Stomach (tissue), 8 donors: ENCODE measurements at regions not wholly inside any gene's neighbourhood (a gene's known extent, or its start where the extent isn't known, plus 50 kb on each side); places are given as distances from the start of the nearest gene placed in this dataset.

Source experiments
- DNase-seq, 2 donors: peaks; one replicate each; pipeline versions ENCODE4 v3.0.0 to v3.0.0-alpha.2; 2013 to 2019
- H3K27ac ChIP-seq, 5 donors: fragments of 200-600 bp in 4 of 5; sonication (generic) in 4 of 5; one replicate each; pipeline ENCODE4 v1.5.1; 2013 to 2019; ENCODE audit warnings: mild to moderate bottlenecking in 1 of 5, moderate library complexity in 1 of 5
- H3K27me3 ChIP-seq, 3 donors: fragments of 200-600 bp; sonication (generic); one replicate each; pipeline ENCODE4 v1.5.1; 2017 to 2019; ENCODE audit warnings: mixed run types in 1 of 3
- H3K36me3 ChIP-seq, 4 donors: fragments of 200-600 bp; sonication (generic); 1 replicate in 3 of 4; 2 replicates in 1 of 4; pipeline ENCODE4 v1.5.1; 2016 to 2019
- H3K4me1 ChIP-seq, 4 donors: fragments of 200-600 bp; sonication (generic); one replicate each; pipeline ENCODE4 v1.5.1; 2016 to 2019
- H3K4me3 ChIP-seq, 4 donors: fragments of 200-600 bp; sonication (generic) in 3 of 4; one replicate each; pipeline ENCODE4 v1.5.1; 2016 to 2019; ENCODE audit warnings: mild to moderate bottlenecking in 1 of 4
- H3K9me3 ChIP-seq, 4 donors: fragments of 200-600 bp; sonication (generic); one replicate each; pipeline ENCODE4 v1.5.1; 2016 to 2019
- EP300 ChIP-seq: sonication (generic); formaldehyde crosslinking; IDR thresholded peaks from one replicate; pipeline ENCODE4 v1.6.1; 2017; ENCODE audit warnings: antibody characterized with exemption
- POLR2A ChIP-seq, 4 donors: fragments of 450-650 bp; IDR thresholded peaks; one replicate each; pipeline ENCODE4 v1.6.1; 2016; ENCODE audit warnings: antibody characterized with exemption in 4 of 4, control low read depth in 2 of 4, mild to moderate bottlenecking in 1 of 4, moderate library complexity in 1 of 4
- POLR2AphosphoS5 ChIP-seq, 3 donors: sonication (generic); formaldehyde crosslinking; IDR thresholded peaks; one replicate each; pipeline ENCODE4 v1.6.1; 2016; ENCODE audit warnings: antibody characterized with exemption in 3 of 3
- WGBS, 5 donors: extraction: QIAGEN DNeasy Blood & Tissue Kit in 3 of 5; methylation state at CpG; one replicate each; pipeline versions ENCODE4 v1.1.5 to v1.1.7; 2013 to 2018; 5-methylcytosine and 5-hydroxymethylcytosine counted together
- intact Hi-C: fragments of 100-400 bp; cut with DNase I; formaldehyde crosslinking; loops from one replicate; pipeline ENCODE4 v1.15.1; 2023; ENCODE audit warnings: low total_unique reads
- TF ChIP-seq, protein P1 (sequence below), 7 experiments: fragments of 450-650 bp in 4 of 7; fragments of 200-600 bp in 3 of 7; sonication (generic) in 3 of 7; IDR thresholded peaks; one replicate each; pipeline ENCODE4 v1.5.1; 2016 to 2019; ENCODE audit warnings: antibody characterized with exemption in 7 of 7, control low read depth in 2 of 7, mild to moderate bottlenecking in 1 of 7
- donor health status: healthy with polysubstance abuse.
- donor health status: Bipolar disorder and iron deficiency.
- donor health status: healthy.

DNA sequence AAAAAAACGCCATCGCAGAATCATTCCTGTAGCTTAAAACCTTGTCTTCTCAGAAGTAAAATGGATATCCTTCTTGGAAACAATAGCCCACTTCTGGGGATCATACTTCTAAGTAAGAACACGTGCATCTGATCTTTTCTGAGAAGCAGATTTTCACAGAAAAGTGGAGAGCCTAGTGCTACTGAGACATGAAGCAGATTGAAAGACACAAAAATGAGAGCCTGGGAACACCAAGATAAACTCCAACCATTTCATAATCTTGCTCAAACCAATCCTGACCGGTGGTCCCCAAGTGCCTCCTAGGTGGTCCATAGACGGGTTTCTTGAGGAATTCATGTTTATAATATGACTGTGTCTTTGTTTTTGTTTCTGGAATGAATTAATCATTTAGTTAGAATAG, 191.2 kb downstream of the IRS1 start:
- TF ChIP-seq EP300 (no peak), POLR2AphosphoS5 (IDR thresholded peaks at IDR 0.05) (no peak), POLR2A (IDR thresholded peaks at IDR 0.05) (no peak)
- TF ChIP-seq, protein P1, sequence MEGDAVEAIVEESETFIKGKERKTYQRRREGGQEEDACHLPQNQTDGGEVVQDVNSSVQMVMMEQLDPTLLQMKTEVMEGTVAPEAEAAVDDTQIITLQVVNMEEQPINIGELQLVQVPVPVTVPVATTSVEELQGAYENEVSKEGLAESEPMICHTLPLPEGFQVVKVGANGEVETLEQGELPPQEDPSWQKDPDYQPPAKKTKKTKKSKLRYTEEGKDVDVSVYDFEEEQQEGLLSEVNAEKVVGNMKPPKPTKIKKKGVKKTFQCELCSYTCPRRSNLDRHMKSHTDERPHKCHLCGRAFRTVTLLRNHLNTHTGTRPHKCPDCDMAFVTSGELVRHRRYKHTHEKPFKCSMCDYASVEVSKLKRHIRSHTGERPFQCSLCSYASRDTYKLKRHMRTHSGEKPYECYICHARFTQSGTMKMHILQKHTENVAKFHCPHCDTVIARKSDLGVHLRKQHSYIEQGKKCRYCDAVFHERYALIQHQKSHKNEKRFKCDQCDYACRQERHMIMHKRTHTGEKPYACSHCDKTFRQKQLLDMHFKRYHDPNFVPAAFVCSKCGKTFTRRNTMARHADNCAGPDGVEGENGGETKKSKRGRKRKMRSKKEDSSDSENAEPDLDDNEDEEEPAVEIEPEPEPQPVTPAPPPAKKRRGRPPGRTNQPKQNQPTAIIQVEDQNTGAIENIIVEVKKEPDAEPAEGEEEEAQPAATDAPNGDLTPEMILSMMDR (IDR thresholded peaks at IDR 0.05) = no peak
- Histone ChIP-seq H3K4me1 (no peaks in the 10 kb centered on the region), H3K36me3 (no peaks in the 10 kb centered on the region), H3K27ac (no peak overlapping the region), H3K9me3 (no peaks in the 10 kb centered on the region), H3K27me3 (no peaks in the 10 kb centered on the region), H3K4me3 (no peak overlapping the region)
- DNase-seq = no peak
- intact Hi-C loops = no loop called here
- 48 to 72% (median 64%) methylated on average over 5 of the region's 5 CpGs for WGBS, 5 donors

DNA sequence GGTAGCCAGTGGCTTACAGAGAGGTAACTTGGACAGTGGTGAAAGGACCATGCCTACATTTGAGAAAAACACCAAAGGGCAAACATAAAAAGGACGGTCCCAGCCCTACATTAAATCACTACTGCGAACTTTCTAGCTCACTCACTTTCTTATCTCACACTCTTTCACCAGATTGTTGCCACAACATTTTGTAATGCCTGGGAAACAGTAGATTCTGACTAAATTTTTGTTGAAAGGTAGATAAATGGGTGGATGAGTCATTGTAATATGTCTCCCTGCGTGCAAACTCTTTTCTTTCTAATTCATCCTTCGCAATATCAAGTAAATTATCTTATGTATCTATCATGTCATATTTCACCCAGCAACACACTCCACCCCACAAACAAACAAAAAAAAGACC, 192.2 kb downstream of the IRS1 start:
- no peak for TF ChIP-seq POLR2AphosphoS5 (IDR thresholded peaks at IDR 0.05)
- TF ChIP-seq, protein P1 (IDR thresholded peaks at IDR 0.05) = no peak
- TF ChIP-seq EP300 = no peak
- TF ChIP-seq POLR2A (IDR thresholded peaks at IDR 0.05) = no peak
- intact Hi-C loops = no loop called here
- Histone ChIP-seq H3K27me3 (no peaks in the 10 kb centered on the region), H3K27ac (no peak overlapping the region), H3K4me3 (no peak overlapping the region), H3K36me3 (no peaks in the 10 kb centered on the region), H3K9me3 (no peaks in the 10 kb centered on the region), H3K4me1 (no peaks in the 10 kb centered on the region)
- no peak for DNase-seq
- WGBS, 5 donors = 78 to 85% (median 80%) methylated on average over 4 of the region's 4 CpGs

- 97 to 100% (median 98%) methylated on average over 2 of the region's 2 CpGs for WGBS, 5 donors
- TF ChIP-seq, protein P1 (IDR thresholded peaks at IDR 0.05) = no peak
- TF ChIP-seq EP300 = no peak
- H3K27ac ChIP-seq = no peak overlapping the region
- no peak for DNase-seq
- H3K4me3 ChIP-seq = no peak overlapping the region
- no peaks in the 10 kb centered on the region for H3K27me3 ChIP-seq
- H3K4me1 ChIP-seq = no peaks in the 10 kb centered on the region
- no peaks in the 10 kb centered on the region for H3K9me3 ChIP-seq
- intact Hi-C loops = no loop called here
- no peaks in the 10 kb centered on the region for H3K36me3 ChIP-seq
Measured at GRCh38 chr2:226605642-226606041, 194.0 kb downstream of the IRS1 start.

DNA sequence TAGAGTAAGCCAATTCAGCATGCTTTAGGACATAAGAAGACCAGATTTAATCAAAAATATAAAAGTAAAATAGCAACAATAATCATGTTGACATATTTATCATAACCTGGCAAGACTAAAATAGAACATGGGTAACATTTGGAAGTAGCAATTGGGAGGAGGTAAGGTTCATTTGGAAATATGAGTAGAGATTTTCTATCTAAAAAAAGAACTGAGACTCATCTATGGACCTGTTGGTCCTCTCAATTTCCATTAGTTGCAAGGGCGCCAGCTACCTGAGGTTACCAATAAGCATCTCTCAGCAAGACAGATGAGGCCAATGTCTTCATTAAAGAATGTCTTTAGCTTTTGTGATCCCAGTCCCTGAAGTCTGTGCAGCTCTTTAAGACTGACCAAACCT, 196.0 kb downstream of the IRS1 start:
- Histone ChIP-seq H3K27ac (no peak overlapping the region), H3K4me3 (no peak overlapping the region), H3K27me3 (no peaks in the 10 kb centered on the region), H3K36me3 (no peaks in the 10 kb centered on the region), H3K9me3 (no peaks in the 10 kb centered on the region), H3K4me1 (no peaks in the 10 kb centered on the region)
- WGBS, 5 donors = 80 to 98% (median 96%) methylated on average over 1 of the region's 1 CpG
- intact Hi-C loops = no loop called here
- TF ChIP-seq EP300 = no peak
- no peak for TF ChIP-seq POLR2AphosphoS5 (IDR thresholded peaks at IDR 0.05)
- TF ChIP-seq, protein P1 (IDR thresholded peaks at IDR 0.05) = no peak
- TF ChIP-seq POLR2A (IDR thresholded peaks at IDR 0.05) = no peak
- DNase-seq = no peak
